Keratinocyte (primary cell): ENCODE measurements at regions not wholly inside any gene's neighbourhood (a gene's known extent, or its start where the extent isn't known, plus 50 kb on each side); places are given as distances from the start of the nearest gene placed in this dataset.

ENCODE experiments used
- DNase-seq: peaks from one replicate; pipeline ENCODE4 v3.0.0-alpha.2; 2011; ENCODE audit warnings: low read depth, missing footprints, low spot score
- FAIRE-seq: peaks from 2 replicates; lab custom pipeline; 2011; peaks lifted over from hg19 to GRCh38; lab: Jason Lieb, UNC
- H2AFZ ChIP-seq: 2 replicates; pipeline ENCODE4 v1.6.0; 2012; ENCODE audit warnings: low read length, control low read depth, inconsistent platforms; ENCODE audit not compliant: control insufficient read depth
- H3K27ac ChIP-seq: 2 replicates; pipeline ENCODE4 v1.5.1; 2011; ENCODE audit warnings: low read length; ENCODE audit not compliant: control insufficient read depth, insufficient read depth
- H3K27me3 ChIP-seq: 3 replicates; pipeline ENCODE4 v1.6.0; 2011; ENCODE audit warnings: low read length; ENCODE audit not compliant: control insufficient read depth, insufficient read depth; ENCODE audit errors: extremely low read depth
- H3K36me3 ChIP-seq, 2 experiments: 2 replicates in 1 of 2; 3 replicates in 1 of 2; pipeline ENCODE4 v1.5.1; 2011; ENCODE audit warnings: low read length in 2 of 2, mild to moderate bottlenecking in 1 of 2; ENCODE audit not compliant: control insufficient read depth in 2 of 2, insufficient read depth in 2 of 2; ENCODE audit errors: extremely low read depth in 1 of 2
- H3K4me1 ChIP-seq: 3 replicates; pipeline ENCODE4 v1.5.1; 2011; ENCODE audit warnings: low read length; ENCODE audit not compliant: control insufficient read depth, insufficient read depth; ENCODE audit errors: extremely low read depth
- H3K4me2 ChIP-seq: 3 replicates; pipeline ENCODE4 v1.6.0; 2011; ENCODE audit warnings: low read depth, low read length; ENCODE audit not compliant: control insufficient read depth, insufficient read depth; ENCODE audit errors: extremely low read depth
- H3K4me3 ChIP-seq, 3 experiments: fragments of 200-600 bp in 1 of 3; sonication (generic) in 1 of 3; 2 replicates in 2 of 3; 3 replicates in 1 of 3; pipeline ENCODE4 v1.5.1; 2011 to 2016; ENCODE audit warnings: low read length in 3 of 3, mild to moderate bottlenecking in 3 of 3, control low read depth in 2 of 3, inconsistent platforms in 1 of 3, low read depth in 1 of 3, mixed read lengths in 1 of 3, mixed run types in 1 of 3, moderate library complexity in 1 of 3; ENCODE audit not compliant: control insufficient read depth in 2 of 3, insufficient read depth in 2 of 3; ENCODE audit errors: extremely low read depth in 1 of 3
- H3K79me2 ChIP-seq: 2 replicates; pipeline ENCODE4 v1.6.0; 2012; ENCODE audit warnings: low read length; ENCODE audit not compliant: control insufficient read depth, insufficient read depth
- H3K9ac ChIP-seq: 3 replicates; pipeline ENCODE4 v1.6.0; 2011; ENCODE audit warnings: low read length; ENCODE audit not compliant: control insufficient read depth, insufficient read depth; ENCODE audit errors: extremely low read depth
- H3K9me1 ChIP-seq: 3 replicates; pipeline ENCODE4 v1.6.0; 2011; ENCODE audit warnings: low read length; ENCODE audit not compliant: control insufficient read depth, insufficient read depth; ENCODE audit errors: extremely low read depth
- H3K9me3 ChIP-seq: 2 replicates; pipeline ENCODE4 v1.5.1; 2012; ENCODE audit warnings: low read depth, low read length; ENCODE audit not compliant: control insufficient read depth
- H4K20me1 ChIP-seq: 3 replicates; pipeline ENCODE4 v1.6.0; 2011; ENCODE audit warnings: low read length; ENCODE audit not compliant: control insufficient read depth, insufficient read depth; ENCODE audit errors: extremely low read depth
- EZH2 ChIP-seq: IDR thresholded peaks from one replicate; pipeline ENCODE4 v1.6.1; 2012; ENCODE audit warnings: inconsistent platforms, mild to moderate bottlenecking, low read length, moderate library complexity
- dilution Hi-C: fragments of 300-500 bp; cut with MboI; formaldehyde crosslinking; loops from one replicate; pipeline ENCODE4 v1.7.0; 2020; ENCODE audit warnings: low sequenced_read_pairs; ENCODE audit not compliant: extremely low pct_ligation_motif_present
- TF ChIP-seq, protein P1 (sequence below), 3 experiments: IDR thresholded peaks in 1 of 3; conservative IDR thresholded peaks in 1 of 3; optimal IDR thresholded peaks in 1 of 3; 2 replicates in 2 of 3; 3 replicates in 1 of 3; pipeline versions ENCODE3 to v1.5.1; 2011; ENCODE audit warnings: low read length in 3 of 3, mild to moderate bottlenecking in 3 of 3, moderate library complexity in 2 of 3, control low read depth in 1 of 3, inconsistent platforms in 1 of 3; ENCODE audit not compliant: insufficient read depth in 2 of 3; ENCODE audit errors: extremely low read depth in 1 of 3

DNA sequence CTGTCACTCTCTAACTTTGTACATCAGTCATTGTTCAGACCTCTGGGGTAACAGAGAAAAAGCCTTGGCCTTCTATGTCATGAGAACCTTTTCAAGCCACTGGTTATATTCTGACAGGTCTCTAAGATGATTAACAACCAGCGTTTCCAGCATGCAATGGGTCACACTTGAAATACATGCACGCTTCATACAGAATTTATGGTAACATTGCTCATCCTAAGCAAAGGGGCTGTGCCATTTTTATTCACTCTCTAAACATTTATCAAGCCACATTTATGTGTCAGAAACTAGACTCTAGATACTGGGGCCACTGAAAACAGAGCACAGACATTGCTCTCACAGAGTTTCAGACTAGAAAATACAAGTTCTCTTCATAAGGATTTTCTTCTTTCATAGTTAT lies 501.4 kb upstream of the DAB1 start:
- no peaks in the 10 kb centered on the region for H3K27me3 ChIP-seq
- H3K36me3 ChIP-seq: no peaks in the 10 kb centered on the region
- no peaks in the 10 kb centered on the region for H3K79me2 ChIP-seq
- no peaks in the 10 kb centered on the region for H3K9me1 ChIP-seq
- no peak overlapping the region for H3K4me3 ChIP-seq
- H3K4me2 ChIP-seq: no peak overlapping the region
- no peaks in the 10 kb centered on the region for H4K20me1 ChIP-seq
- H3K9me3 ChIP-seq: no peaks in the 10 kb centered on the region
- H3K27ac ChIP-seq: no peak overlapping the region
- TF ChIP-seq EZH2: no peak
- TF ChIP-seq, protein P1, sequence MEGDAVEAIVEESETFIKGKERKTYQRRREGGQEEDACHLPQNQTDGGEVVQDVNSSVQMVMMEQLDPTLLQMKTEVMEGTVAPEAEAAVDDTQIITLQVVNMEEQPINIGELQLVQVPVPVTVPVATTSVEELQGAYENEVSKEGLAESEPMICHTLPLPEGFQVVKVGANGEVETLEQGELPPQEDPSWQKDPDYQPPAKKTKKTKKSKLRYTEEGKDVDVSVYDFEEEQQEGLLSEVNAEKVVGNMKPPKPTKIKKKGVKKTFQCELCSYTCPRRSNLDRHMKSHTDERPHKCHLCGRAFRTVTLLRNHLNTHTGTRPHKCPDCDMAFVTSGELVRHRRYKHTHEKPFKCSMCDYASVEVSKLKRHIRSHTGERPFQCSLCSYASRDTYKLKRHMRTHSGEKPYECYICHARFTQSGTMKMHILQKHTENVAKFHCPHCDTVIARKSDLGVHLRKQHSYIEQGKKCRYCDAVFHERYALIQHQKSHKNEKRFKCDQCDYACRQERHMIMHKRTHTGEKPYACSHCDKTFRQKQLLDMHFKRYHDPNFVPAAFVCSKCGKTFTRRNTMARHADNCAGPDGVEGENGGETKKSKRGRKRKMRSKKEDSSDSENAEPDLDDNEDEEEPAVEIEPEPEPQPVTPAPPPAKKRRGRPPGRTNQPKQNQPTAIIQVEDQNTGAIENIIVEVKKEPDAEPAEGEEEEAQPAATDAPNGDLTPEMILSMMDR (optimal IDR thresholded peaks at IDR 0.05 in 1 of 3, IDR thresholded peaks at IDR 0.05 in 1 of 3, conservative IDR thresholded peaks at IDR 0.05 in 1 of 3; ENCODE audit: extremely low read depth in 1 of 3, insufficient read depth in 2 of 3, low read length in 3 of 3): no peak
- no peak for FAIRE-seq
- no peaks in the 10 kb centered on the region for H3K4me1 ChIP-seq
- DNase-seq: no peak
- no peak overlapping the region for H2AFZ ChIP-seq
- dilution Hi-C loops: no loop called here
- no peak overlapping the region for H3K9ac ChIP-seq

DNA sequence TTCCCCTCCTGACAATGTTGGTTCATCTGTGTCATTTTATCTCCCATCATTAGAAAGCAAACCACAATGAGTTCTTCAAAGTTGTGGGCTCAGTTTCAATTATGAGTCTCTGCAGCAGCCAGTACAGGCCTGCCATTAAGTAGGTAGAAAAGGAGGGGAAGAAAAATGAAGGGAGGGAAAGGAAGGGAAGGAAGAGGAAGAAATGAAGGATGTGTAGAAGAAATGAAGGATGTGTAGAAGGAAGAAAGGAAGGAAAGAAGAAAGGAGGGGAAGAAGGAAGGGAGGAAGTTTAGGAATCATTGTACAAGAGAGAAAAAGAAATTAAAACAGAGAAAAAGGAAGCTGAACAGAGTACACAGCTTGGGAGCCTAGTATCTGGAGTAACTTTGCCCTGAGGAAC lies 498.3 kb upstream of the DAB1 start:
- no peaks in the 10 kb centered on the region for H3K27me3 ChIP-seq
- TF ChIP-seq, protein P1 (optimal IDR thresholded peaks at IDR 0.05 in 1 of 3, IDR thresholded peaks at IDR 0.05 in 1 of 3, conservative IDR thresholded peaks at IDR 0.05 in 1 of 3; ENCODE audit: extremely low read depth in 1 of 3, insufficient read depth in 2 of 3, low read length in 3 of 3): no peak
- no peak for TF ChIP-seq EZH2
- no peak overlapping the region for H3K4me3 ChIP-seq
- dilution Hi-C loops: no loop called here
- no peak for DNase-seq
- H3K36me3 ChIP-seq: no peaks in the 10 kb centered on the region
- H3K4me1 ChIP-seq: no peaks in the 10 kb centered on the region
- FAIRE-seq: no peak
- no peak overlapping the region for H3K9ac ChIP-seq
- no peaks in the 10 kb centered on the region for H3K9me3 ChIP-seq
- no peak overlapping the region for H3K27ac ChIP-seq
- H3K4me2 ChIP-seq: no peak overlapping the region
- no peak overlapping the region for H2AFZ ChIP-seq
- H4K20me1 ChIP-seq: no peaks in the 10 kb centered on the region
- H3K79me2 ChIP-seq: no peaks in the 10 kb centered on the region
- H3K9me1 ChIP-seq: no peaks in the 10 kb centered on the region
